ENCODE measurements at regions not wholly inside any gene's neighbourhood (a gene's known extent, or its start where the extent isn't known, plus 50 kb on each side); places are given as distances from the start of the nearest gene placed in this dataset.
"Not testable (repeated sequence)": the region's sequence is repeated elsewhere in the genome, so short reads cannot be mapped to it uniquely, and the experiment has no call there.

GRCh38 chr1:178606839-178607238 lies 93.9 kb downstream of the TEX35 start:
- DNase-seq (ENCODE audit: low spot score) = no peak

DNA sequence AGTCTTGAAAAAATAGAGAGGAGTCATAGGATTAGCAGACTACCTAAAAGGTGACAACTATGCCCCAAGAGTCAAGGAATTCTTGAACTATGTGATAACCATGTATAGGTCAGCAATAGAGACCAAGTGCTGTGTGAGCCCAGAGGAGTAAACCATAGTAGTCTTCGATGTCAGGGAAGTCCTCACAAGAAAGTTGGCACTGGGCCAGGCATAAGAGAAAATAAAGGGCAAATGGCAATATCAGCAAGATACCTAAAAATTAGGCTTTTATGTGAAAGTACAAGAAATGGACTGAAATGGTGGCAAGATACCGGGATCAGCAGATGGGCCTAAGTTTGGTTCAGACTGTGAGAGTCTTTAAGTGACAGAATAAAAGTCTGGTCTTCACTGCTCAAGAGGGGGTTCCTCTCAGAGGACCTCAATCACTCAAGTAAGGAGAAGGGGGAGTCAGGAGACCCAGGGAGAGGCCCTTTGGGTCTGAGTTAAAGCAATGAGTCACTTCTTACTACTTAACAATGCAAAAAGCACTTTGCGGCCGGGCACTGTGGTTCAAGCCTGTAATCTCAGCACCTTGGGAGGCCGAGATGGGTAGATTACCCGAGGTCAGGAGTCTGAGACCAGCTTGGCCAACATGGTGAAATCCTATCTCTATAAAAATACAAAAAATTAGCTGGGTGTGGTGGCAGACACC lies 95.0 kb downstream of the TEX35 start:
- DNase-seq (ENCODE audit: low spot score) = no peak
- no peak for ATAC-seq

More at GRCh38 chr1:178606839-178607238, 93.9 kb downstream of the TEX35 start:
- ATAC-seq = peak; percentile 81

GRCh38 chr1:178609015-178609414 lies 96.1 kb downstream of the TEX35 start:
- ATAC-seq (no peak), DNase-seq (ENCODE audit: low spot score) (no peak)

DNA sequence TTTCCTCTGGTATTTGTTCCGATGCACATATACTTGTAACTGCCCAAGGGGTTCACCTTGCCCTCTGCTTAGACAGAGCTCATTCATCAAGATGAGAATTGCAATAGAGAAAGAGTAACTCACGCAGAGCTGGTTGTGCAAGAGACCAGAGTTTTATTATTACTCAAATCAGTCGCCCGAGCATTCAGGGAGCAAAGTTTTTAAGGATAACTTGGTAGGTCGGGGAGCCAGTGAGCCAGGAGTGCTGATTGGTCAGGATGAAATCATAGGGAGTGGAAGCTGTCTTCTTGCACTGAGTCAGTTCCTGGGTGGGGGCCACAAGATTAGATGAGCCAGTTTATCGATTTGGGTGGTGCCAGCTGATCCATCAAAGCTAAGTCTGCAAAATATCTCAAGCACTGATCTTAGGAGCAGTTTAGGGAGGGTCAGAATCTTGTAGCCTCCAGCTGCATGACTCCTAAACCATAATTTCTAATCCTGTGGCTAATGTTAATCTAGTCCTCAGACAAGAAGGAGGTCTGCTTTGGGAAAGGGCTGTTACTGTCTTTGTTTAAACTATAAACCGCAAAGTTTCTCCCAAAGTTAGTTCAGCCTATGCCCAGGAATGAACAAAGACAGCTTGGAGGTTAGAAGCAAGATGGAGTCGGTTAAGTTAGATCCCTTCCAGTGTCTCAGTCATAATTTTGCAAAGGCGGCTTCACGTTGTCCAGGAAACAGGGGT lies 97.9 kb downstream of the TEX35 start:
- not testable (repeated sequence) for DNase-seq (ENCODE audit: low spot score)
- ATAC-seq = peak; percentile 41

DNA sequence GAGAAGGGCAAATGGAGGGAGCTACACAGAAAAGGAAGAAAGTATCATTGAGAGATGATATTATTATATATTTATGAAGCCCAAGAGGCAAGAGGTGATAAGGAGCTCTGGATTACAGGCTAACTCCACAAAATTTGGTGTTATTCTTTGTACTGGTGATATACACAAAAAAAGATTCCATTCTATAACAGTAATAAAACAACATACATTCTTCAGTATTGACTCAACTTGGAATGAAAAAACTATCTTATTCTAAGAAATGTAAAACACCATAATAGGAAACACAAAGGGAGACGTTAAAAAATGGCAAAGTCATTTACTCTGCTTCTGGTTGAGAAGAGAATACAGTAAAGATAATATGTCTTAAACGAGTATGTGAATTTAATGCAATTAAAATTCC lies 99.4 kb downstream of the TEX35 start:
- DNase-seq (ENCODE audit: low spot score) = no peak
- no peak for ATAC-seq

DNA sequence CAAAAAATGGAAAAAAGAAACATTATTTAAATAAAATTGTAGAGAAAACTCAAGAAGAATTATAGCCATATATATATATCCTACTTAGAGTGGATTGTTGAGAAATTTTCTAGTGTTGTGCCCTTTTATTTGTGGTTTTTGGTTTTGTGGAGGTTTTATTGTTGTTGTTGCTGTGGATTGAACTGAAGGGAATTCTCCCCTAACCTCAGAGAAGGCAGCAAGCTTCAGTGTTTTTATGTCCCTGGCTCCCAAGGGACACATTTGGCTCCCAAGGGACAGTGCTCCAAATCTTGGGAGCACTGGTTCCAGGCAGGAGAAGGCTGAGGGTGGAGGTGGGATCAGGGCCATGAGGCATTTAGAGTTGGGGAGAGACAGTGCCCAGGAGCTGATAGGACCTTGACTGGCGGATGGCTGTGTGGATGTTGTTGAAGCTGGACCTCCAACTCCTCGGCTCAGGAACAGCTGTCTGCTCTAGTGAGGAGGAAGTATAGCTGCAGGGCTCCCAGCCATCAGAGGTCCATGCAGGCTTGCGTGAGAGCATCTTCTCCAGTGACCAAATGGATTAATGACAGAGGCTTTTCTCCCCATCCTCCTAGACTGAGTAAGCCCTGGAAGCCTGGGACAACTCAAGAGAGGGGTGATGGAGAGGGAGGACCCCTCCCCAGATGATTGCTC lies 100.5 kb downstream of the TEX35 start:
- ATAC-seq = no peak
- no peak for DNase-seq (ENCODE audit: low spot score)

DNA sequence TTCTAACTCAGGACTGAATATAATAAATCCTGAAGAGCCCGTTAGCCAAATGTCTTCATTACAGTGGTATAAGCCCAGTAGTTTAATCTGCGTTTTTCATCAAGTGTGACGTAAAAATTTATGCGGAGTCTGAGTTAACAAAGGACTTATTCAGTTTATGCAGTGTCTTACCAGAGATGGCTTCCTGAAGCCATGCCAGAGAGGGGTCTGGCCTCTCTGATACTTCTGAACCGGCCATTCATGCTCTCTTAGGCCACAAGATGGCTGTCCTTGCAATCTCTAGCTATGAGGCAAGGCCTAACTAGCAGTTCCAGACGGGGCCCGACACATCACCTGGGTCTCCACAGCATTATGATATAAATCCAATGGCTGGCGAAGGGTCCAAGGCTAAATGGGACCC lies 101.4 kb downstream of the TEX35 start:
- ATAC-seq (peak; percentile 38), DNase-seq (ENCODE audit: low spot score) (no peak)

- ATAC-seq (no peak), DNase-seq (ENCODE audit: low spot score) (no peak)
Observed at GRCh38 chr1:178619042-178619927, 105.8 kb upstream of the RALGPS2 start.

GRCh38 chr1:178620584-178621475 lies 104.2 kb upstream of the RALGPS2 start:
- peak; percentile 88 for ATAC-seq

GRCh38 chr1:178621822-178622221 lies 103.2 kb upstream of the RALGPS2 start:
- ATAC-seq = no peak
- no peak for DNase-seq (ENCODE audit: low spot score)

More at GRCh38 chr1:178620584-178621475, 104.2 kb upstream of the RALGPS2 start:
- peak; percentile 88 for DNase-seq (ENCODE audit: low spot score)

- ATAC-seq = peak; percentile 23
Observed at GRCh38 chr1:178625695-178626094, 99.3 kb upstream of the RALGPS2 start.

GRCh38 chr1:178627037-178627436 lies 98.0 kb upstream of the RALGPS2 start:
- ATAC-seq = no peak
- DNase-seq (ENCODE audit: low spot score) = no peak

More at GRCh38 chr1:178625695-178626094, 99.3 kb upstream of the RALGPS2 start:
- DNase-seq (ENCODE audit: low spot score) = no peak

DNA sequence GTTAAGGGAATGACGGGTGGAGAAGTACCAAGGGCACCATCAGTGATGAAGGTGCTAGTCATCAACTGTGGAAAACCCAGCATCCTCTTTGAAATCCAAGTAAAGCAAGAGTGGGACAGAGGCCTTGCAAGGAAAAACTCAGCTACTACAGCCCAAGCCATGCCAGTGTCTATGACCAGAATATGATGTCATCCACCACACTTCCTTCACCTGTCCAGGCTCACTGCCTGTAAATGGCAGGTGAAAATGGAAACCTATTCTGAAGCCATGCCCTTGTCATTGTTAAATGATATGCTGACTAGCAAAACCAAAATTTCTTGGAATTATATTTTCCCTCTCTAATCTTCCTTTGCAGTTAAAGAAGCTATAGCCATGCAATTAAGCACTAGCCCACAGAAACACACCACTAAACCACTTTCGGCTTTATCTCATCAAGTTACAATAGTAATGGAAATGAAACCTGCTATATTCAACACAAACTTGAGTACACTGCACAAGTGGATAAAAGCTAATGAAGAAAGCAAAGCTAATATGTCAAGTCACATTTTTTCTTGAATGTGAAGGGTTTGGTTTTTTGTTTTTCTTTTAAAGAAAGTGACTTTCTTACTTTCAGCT lies 96.3 kb upstream of the RALGPS2 start:
- no peak for ATAC-seq
- no peak for DNase-seq (ENCODE audit: low spot score)

GRCh38 chr1:178629252-178630154 lies 95.5 kb upstream of the RALGPS2 start:
- ATAC-seq (peak; percentile 67), DNase-seq (ENCODE audit: low spot score) (no peak)

DNA sequence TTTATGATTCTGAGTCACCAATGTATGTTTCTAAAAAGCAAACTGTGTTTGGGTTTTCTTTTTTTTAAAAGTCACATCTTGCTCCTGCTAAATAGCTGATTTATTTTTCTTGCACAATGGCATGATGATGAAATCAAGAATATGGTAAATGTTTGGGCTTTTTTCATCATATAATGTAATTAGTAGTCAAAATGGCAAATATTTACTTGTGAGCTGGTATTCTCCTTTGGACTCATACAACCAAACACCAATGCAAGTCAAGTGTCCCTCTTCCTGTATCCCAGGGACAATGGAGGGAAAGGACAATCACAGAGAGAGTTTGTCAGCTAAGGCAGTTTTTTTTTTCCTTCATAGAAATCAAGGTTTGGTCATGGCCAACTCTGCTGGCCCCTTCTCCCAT lies 94.6 kb upstream of the RALGPS2 start:
- ATAC-seq (peak; percentile 71), DNase-seq (ENCODE audit: low spot score) (no peak)

- DNase-seq (ENCODE audit: low spot score) (no peak), ATAC-seq (no peak)
Observed at GRCh38 chr1:178632653-178633052, 92.4 kb upstream of the RALGPS2 start.

DNA sequence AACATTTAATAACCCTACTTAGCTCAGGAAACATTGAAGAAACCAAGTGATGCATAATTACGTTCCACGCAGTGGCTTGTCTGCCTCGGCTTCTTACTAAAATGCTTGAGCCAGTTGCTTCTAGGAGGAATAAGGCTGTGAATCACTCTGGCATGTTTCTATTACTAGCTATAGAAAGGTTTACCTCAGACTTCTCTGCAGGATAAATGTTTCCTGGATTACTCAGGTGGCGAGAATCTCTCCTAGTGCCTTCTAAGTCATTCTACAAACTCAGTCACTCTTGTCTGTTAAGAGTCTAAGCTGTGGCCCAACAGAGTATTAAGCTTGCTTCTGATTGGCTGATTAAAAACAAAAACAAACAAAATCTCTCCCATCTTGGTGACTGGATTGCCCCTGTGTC lies 92.0 kb upstream of the RALGPS2 start:
- ATAC-seq = no peak
- DNase-seq (ENCODE audit: low spot score) = no peak

DNA sequence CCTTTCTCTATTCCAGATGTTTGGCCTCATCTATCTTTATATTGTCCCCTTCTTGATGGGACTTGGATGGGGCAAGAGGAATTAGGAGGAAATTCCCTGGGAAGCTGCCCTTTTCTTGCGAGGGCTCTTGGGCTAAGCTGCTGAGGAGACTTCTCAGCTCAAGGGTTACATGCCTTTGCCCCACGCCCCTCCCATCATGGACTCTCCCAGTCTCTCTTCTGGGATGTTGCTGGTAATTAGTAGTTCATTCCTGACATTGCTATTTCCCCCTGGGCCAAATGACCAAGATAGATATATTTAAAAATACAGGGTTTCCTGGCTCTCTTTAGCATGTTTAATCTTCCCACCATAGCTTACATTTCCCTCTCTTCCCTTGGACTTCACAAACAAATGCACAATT lies 90.6 kb upstream of the RALGPS2 start:
- ATAC-seq (no peak), DNase-seq (ENCODE audit: low spot score) (no peak)
